ENCODE measurements at regions not wholly inside any gene's neighbourhood (a gene's known extent, or its start where the extent isn't known, plus 50 kb on each side); places are given as distances from the start of the nearest gene placed in this dataset.

DNA sequence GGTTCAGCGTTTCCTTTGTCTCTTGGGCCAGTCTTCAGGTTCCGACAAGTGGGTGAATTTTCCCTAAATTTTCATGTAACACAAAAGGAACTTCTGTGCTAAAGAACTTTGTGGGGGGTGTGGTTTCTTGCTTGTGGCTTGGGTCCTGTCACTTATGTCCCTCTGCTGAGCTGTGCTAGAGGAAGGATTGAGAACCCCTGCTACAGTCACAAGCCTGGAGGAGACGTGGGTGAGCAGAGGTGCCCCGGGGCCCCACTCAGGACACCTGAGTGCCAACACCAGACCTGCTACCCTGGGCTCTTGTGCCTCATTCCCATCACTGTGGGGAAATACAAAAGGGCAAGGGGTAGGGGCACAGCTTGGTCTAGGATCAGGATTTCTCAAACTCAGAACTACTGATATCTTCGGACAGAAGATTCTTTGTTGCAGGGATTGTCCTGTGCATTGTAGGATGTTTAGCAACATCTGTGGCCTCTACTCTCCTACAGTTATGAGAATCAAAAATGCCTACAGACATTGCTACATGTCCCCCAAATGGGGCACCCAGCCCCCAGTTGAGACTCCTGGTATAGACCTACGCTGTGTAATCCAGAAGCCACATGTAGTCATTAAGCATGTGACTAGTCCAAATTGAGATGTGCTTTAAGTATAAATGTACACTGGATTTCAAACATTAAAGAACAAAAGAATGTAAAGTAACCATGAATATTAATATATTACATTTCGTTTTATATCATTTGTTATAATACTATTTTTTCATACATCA lies 128.7 kb downstream of the LY86 start:
- TF ChIP-seq, protein P1, sequence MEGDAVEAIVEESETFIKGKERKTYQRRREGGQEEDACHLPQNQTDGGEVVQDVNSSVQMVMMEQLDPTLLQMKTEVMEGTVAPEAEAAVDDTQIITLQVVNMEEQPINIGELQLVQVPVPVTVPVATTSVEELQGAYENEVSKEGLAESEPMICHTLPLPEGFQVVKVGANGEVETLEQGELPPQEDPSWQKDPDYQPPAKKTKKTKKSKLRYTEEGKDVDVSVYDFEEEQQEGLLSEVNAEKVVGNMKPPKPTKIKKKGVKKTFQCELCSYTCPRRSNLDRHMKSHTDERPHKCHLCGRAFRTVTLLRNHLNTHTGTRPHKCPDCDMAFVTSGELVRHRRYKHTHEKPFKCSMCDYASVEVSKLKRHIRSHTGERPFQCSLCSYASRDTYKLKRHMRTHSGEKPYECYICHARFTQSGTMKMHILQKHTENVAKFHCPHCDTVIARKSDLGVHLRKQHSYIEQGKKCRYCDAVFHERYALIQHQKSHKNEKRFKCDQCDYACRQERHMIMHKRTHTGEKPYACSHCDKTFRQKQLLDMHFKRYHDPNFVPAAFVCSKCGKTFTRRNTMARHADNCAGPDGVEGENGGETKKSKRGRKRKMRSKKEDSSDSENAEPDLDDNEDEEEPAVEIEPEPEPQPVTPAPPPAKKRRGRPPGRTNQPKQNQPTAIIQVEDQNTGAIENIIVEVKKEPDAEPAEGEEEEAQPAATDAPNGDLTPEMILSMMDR (IDR thresholded peaks at IDR 0.05): no peak
- no peak for TF ChIP-seq POLR2A (IDR thresholded peaks at IDR 0.05)

Data from heart left ventricle (tissue), 13 donors.